Mucosa of descending colon (tissue), 3 donors: ENCODE measurements at regions not wholly inside any gene's neighbourhood (a gene's known extent, or its start where the extent isn't known, plus 50 kb on each side); places are given as distances from the start of the nearest gene placed in this dataset.
"Not testable (repeated sequence)": the region's sequence is repeated elsewhere in the genome, so short reads cannot be mapped to it uniquely, and the experiment has no call there.

Source experiments
- ATAC-seq: fragments of 200-7000 bp; cut with Tn5 transposase; one replicate; pipeline ENCODE4 v1.9.1; 2020; ENCODE audit warnings: mild to moderate bottlenecking, moderate library complexity
- DNase-seq, 3 donors: peaks; one replicate each; pipeline ENCODE4 v3.0.0-alpha.2; 2020
- H3K36me3 ChIP-seq: fragments of 200-600 bp; one replicate; pipeline ENCODE4 v1.8.0; 2021; ENCODE audit warnings: low read depth, mild to moderate bottlenecking
- H3K4me1 ChIP-seq: fragments of 200-600 bp; one replicate; pipeline ENCODE4 v1.8.0; 2021; ENCODE audit warnings: low read depth, mild to moderate bottlenecking
- H3K4me3 ChIP-seq: fragments of 200-600 bp; one replicate; pipeline ENCODE4 v1.8.0; 2021; ENCODE audit warnings: mild to moderate bottlenecking
- H3K9me3 ChIP-seq: fragments of 200-600 bp; one replicate; pipeline ENCODE4 v1.8.0; 2021; ENCODE audit warnings: mild to moderate bottlenecking
- CTCF ChIP-seq: fragments of 200-600 bp; IDR thresholded peaks from one replicate; pipeline ENCODE4 v1.8.0; 2022; ENCODE audit warnings: antibody characterized with exemption, mild to moderate bottlenecking
- intact Hi-C, 2 donors: fragments of 100-400 bp; cut with DNase I in 1 of 2; cut with micrococcal nuclease in 1 of 2; formaldehyde crosslinking; loops; one replicate each; pipeline versions ENCODE4 v1.11.0 to v1.11.1; 2022; cut with DNase I, micrococcal nuclease
- donor health status: DM: no; HTN: no; CAD: no; lungs with moderate emphysema.
- donor health status: DM: no; HTN: no; CAD: no.
- donor health status: DM: no; HTN: yes; CAD: no.

GRCh38 chr21:13937236-13937635 lies 273.5 kb downstream of the LIPI start:
- Histone ChIP-seq H3K4me1 (no peaks in the 10 kb centered on the region), H3K4me3 (no peak overlapping the region), H3K9me3 (peaks cover 8% of the 10 kb centered on the region), H3K36me3 (no peaks in the 10 kb centered on the region)
- no peak for TF ChIP-seq CTCF
- ATAC-seq, result no peak
- intact Hi-C loops, result no loop called here
- peak in 1 of 3 donors; percentile 28 for DNase-seq

- DNase-seq, result peak in 1 of 3 donors; percentile 45
- H3K4me1 ChIP-seq, H3K4me3 ChIP-seq, intact Hi-C loops, ATAC-seq, H3K36me3 ChIP-seq, H3K9me3 ChIP-seq: not testable (repeated sequence)
Measured at GRCh38 chr21:13936033-13936937, 274.5 kb downstream of the LIPI start.

GRCh38 chr21:13935396-13936032 lies 275.2 kb downstream of the LIPI start:
- H3K4me1 ChIP-seq, ATAC-seq, intact Hi-C loops, H3K4me3 ChIP-seq, H3K9me3 ChIP-seq, H3K36me3 ChIP-seq: not testable (repeated sequence)
- DNase-seq, result peak in 1 of 3 donors; percentile 29

- H3K4me3 ChIP-seq, ATAC-seq, H3K9me3 ChIP-seq, H3K36me3 ChIP-seq, intact Hi-C loops, H3K4me1 ChIP-seq: not testable (repeated sequence)
- peak in 1 of 3 donors; percentile 35 for DNase-seq
Measured at GRCh38 chr21:13934887-13935342, 275.8 kb downstream of the LIPI start.

GRCh38 chr21:13923175-13923574 lies 287.6 kb downstream of the LIPI start:
- intact Hi-C loops, ATAC-seq, DNase-seq: not testable (repeated sequence)

GRCh38 chr21:13921455-13921854 lies 289.3 kb downstream of the LIPI start:
- H3K36me3 ChIP-seq, H3K9me3 ChIP-seq, H3K4me3 ChIP-seq, DNase-seq, ATAC-seq, intact Hi-C loops, H3K4me1 ChIP-seq: not testable (repeated sequence)

More at GRCh38 chr21:13923175-13923574, 287.6 kb downstream of the LIPI start:
- H3K36me3 ChIP-seq, H3K4me1 ChIP-seq, H3K9me3 ChIP-seq, H3K4me3 ChIP-seq: not testable (repeated sequence)

- H3K4me3 ChIP-seq, H3K36me3 ChIP-seq, DNase-seq, ATAC-seq, H3K9me3 ChIP-seq, intact Hi-C loops, H3K4me1 ChIP-seq: not testable (repeated sequence)
Measured at GRCh38 chr21:13907385-13907784, 297.8 kb downstream of the POTED start.

- DNase-seq, intact Hi-C loops, ATAC-seq, H3K4me1 ChIP-seq, H3K9me3 ChIP-seq, H3K4me3 ChIP-seq, H3K36me3 ChIP-seq: not testable (repeated sequence)
Measured at GRCh38 chr21:13896596-13897247, 287.1 kb downstream of the POTED start.

GRCh38 chr21:13893617-13894016 lies 284.0 kb downstream of the POTED start:
- H3K4me1 ChIP-seq, H3K9me3 ChIP-seq, H3K36me3 ChIP-seq, DNase-seq, H3K4me3 ChIP-seq, ATAC-seq, intact Hi-C loops: not testable (repeated sequence)

- H3K36me3 ChIP-seq, DNase-seq, H3K4me3 ChIP-seq, H3K4me1 ChIP-seq, H3K9me3 ChIP-seq, intact Hi-C loops, ATAC-seq: not testable (repeated sequence)
Measured at GRCh38 chr21:13893025-13893424, 283.4 kb downstream of the POTED start.

- H3K4me1 ChIP-seq, DNase-seq, H3K9me3 ChIP-seq, H3K36me3 ChIP-seq, ATAC-seq, H3K4me3 ChIP-seq, intact Hi-C loops: not testable (repeated sequence)
Measured at GRCh38 chr21:13892146-13892751, 282.7 kb downstream of the POTED start.

GRCh38 chr21:13889176-13889575 lies 279.6 kb downstream of the POTED start:
- intact Hi-C loops, H3K4me1 ChIP-seq, H3K9me3 ChIP-seq, ATAC-seq, DNase-seq, H3K36me3 ChIP-seq, H3K4me3 ChIP-seq: not testable (repeated sequence)
